Duodenal mucosa (tissue), 2 donors: ENCODE measurements at regions not wholly inside any gene's neighbourhood (a gene's known extent, or its start where the extent isn't known, plus 50 kb on each side); places are given as distances from the start of the nearest gene placed in this dataset.
"Not testable (repeated sequence)": the region's sequence is repeated elsewhere in the genome, so short reads cannot be mapped to it uniquely, and the experiment has no call there.

Source experiments
- H3K27ac ChIP-seq: one replicate; pipeline ENCODE4 v1.7.0; 2013; ENCODE audit warnings: low read depth, low read length
- H3K27me3 ChIP-seq, 2 donors: one replicate each; pipeline ENCODE4 v1.7.0; 2013; ENCODE audit warnings: low read length in 2 of 2, control low read depth in 1 of 2; ENCODE audit not compliant: insufficient read depth in 2 of 2, control insufficient read depth in 1 of 2
- H3K36me3 ChIP-seq, 2 donors: one replicate each; pipeline ENCODE4 v1.7.0; 2013; ENCODE audit warnings: low read length in 2 of 2, control low read depth in 1 of 2; ENCODE audit not compliant: insufficient read depth in 2 of 2, control insufficient read depth in 1 of 2
- H3K4me1 ChIP-seq, 2 donors: one replicate each; pipeline ENCODE4 v1.7.0; 2013; ENCODE audit warnings: low read length in 2 of 2, control low read depth in 1 of 2; ENCODE audit not compliant: insufficient read depth in 2 of 2, control insufficient read depth in 1 of 2
- H3K4me3 ChIP-seq, 2 donors: one replicate each; pipeline ENCODE4 v1.7.0; 2013; ENCODE audit warnings: low read length in 2 of 2, low read depth in 1 of 2
- H3K9ac ChIP-seq, 2 donors: one replicate each; pipeline ENCODE4 v1.7.0; 2013; ENCODE audit warnings: low read length in 2 of 2, low read depth in 1 of 2
- H3K9me3 ChIP-seq, 2 donors: one replicate each; pipeline ENCODE4 v1.7.0; 2013; ENCODE audit warnings: low read length in 2 of 2, control low read depth in 1 of 2; ENCODE audit not compliant: control insufficient read depth in 1 of 2

DNA sequence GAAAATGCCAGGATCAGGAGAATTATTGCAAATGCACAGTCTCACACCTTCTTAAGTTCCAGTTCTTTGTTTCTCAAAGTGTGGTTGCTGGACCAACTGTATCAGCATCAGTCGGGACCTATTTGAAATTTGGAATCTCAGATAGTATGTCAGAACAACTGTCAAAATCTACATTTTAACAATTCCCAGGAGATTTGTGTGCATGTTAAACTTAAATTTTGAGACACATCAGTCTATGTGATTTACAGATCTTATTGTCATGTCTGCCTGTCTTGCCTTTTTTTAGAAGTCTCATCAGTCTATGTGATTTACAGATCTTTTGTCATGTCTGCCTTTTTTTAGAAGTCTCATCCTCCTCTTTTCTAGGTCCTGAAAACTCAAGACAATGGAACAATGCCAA lies 243.6 kb upstream of the MEIS1 start:
- no peaks in the 10 kb centered on the region for H3K4me1 ChIP-seq
- H3K4me3 ChIP-seq, result no peak overlapping the region
- no peaks in the 10 kb centered on the region for H3K36me3 ChIP-seq
- H3K9ac ChIP-seq, result no peak overlapping the region
- no peak overlapping the region for H3K27ac ChIP-seq
- H3K9me3 ChIP-seq, result no peaks in the 10 kb centered on the region
- no peaks in the 10 kb centered on the region for H3K27me3 ChIP-seq

DNA sequence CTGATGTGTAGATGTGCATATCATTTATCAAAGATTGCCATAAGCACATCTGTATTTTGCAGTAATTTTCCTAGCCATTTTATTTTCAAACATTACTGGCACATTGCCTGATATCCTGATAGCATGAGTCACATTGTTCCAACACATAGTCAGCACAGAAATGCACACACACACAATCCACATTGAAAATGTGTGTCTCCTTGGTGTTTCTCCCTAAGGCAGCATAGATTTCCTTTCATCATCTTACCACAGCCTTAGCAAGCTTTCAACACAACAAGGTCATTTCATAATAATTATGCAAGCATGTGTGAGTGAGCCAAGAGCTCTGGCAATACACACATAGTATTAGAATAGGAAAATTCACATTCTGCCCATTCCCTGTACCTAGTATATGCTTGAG lies 245.4 kb upstream of the MEIS1 start:
- H3K4me1 ChIP-seq, result no peaks in the 10 kb centered on the region
- H3K9me3 ChIP-seq, result no peaks in the 10 kb centered on the region
- no peaks in the 10 kb centered on the region for H3K27me3 ChIP-seq
- no peak overlapping the region for H3K27ac ChIP-seq
- no peak overlapping the region for H3K4me3 ChIP-seq
- H3K36me3 ChIP-seq, result no peaks in the 10 kb centered on the region
- no peak overlapping the region for H3K9ac ChIP-seq

DNA sequence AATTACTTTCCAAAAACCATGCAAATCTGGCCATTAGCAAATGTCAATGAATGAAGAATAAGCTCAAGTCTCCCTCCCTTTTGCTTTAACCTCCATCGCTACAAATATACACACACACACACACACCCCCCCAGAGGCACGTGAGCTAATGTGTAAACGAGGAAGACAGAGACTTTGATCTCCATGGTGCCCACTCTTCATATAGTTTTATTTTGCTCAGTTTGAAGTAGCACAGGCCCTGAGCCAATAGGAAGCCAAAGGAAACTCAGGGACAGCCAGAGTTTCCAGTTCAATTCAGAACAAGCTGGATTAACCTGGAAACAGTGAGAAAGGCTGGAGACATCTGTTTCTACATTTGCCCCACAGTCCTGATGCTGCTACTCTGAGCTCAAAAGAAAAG lies 248.4 kb upstream of the MEIS1 start:
- H3K27me3 ChIP-seq, result no peaks in the 10 kb centered on the region
- H3K9ac ChIP-seq, result no peak overlapping the region
- no peaks in the 10 kb centered on the region for H3K36me3 ChIP-seq
- no peaks in the 10 kb centered on the region for H3K9me3 ChIP-seq
- H3K4me3 ChIP-seq, result no peak overlapping the region
- H3K27ac ChIP-seq, result no peak overlapping the region
- no peaks in the 10 kb centered on the region for H3K4me1 ChIP-seq

DNA sequence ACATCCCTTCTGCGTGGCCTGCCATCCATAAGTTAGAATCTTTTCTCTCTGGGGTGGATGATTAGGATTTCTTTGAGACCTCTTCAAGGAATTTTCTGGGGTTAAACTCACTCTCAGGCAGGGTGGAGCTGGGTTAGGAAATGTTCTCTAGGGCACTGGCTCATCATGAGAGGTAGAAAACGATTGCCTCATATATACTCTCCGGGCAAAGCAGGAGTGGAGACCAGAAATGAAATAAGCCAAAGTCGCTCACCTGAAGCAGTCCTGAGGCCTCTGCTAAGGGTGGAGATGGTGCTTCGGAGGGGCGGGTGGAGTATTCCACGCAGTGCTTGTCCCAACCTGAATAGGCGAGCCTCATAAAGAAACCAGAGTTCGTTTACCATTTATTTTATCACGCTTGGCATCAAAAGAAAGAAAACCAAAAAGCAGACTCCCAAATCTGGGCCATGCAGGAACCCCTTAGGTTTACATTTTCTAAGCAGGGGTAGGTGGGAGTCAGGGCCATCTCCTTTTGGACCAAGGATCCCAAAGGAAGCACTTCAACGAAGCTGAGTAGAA lies 249.3 kb upstream of the MEIS1 start:
- Histone ChIP-seq H3K27ac (no peak overlapping the region), H3K9me3 (no peaks in the 10 kb centered on the region), H3K4me3 (no peak overlapping the region), H3K9ac (no peak overlapping the region), H3K27me3 (no peaks in the 10 kb centered on the region), H3K36me3 (no peaks in the 10 kb centered on the region), H3K4me1 (no peaks in the 10 kb centered on the region)

DNA sequence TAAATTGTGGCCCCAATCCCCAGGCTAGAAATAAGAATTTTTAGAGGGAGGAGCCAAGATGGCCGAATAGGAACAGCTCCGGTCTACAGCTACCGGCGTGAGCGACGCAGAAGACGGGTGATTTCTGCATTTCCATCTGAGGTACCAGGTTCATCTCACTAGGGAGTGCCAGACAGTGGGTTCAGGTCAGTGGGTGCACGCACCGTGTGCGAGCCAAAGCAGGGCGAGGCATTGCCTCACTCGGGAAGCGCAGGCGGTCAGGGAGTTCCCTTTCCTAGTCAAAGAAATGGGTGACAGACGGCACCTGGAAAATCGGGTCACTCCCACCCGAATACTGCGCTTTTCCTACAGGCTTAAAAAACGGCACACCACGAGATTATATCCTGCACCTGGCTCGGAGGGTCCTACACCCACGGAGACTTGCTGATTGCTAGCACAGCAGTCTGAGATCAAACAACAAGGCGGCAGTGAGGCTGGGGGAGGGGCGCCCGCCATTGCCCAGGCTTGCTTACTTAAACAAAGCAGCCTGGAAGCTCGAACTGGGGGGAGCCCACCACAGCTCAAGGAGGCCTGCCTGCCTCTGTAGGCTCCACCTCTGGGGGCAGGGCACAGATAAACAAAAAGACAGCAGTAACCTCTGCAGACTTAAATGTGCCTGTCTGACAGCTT lies 257.7 kb upstream of the MEIS1 start:
- not testable (repeated sequence) for H3K4me3 ChIP-seq, H3K4me1 ChIP-seq, H3K27me3 ChIP-seq, H3K36me3 ChIP-seq, H3K27ac ChIP-seq, H3K9ac ChIP-seq, H3K9me3 ChIP-seq

DNA sequence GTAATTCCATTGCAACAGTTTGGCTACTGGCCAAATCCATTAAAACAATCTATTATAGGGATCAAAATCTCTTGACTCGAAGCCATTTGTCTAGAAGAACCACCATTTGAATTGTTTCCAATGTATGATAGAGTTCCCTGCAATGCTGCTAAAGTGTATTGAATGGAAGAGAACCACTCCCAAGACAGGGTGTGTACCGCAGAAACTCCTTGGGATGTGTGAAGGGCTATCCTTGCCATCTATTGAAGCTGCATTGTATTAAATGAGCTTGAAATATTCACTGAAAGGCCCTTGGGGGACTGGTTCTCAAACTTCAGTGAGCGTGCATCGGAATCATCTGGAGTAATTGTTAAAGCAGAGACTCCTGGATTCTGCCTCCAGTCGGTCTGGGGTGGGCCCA lies 260.4 kb upstream of the MEIS1 start:
- no peaks in the 10 kb centered on the region for H3K36me3 ChIP-seq
- H3K27me3 ChIP-seq, result no peaks in the 10 kb centered on the region
- H3K9me3 ChIP-seq, result no peaks in the 10 kb centered on the region
- H3K4me3 ChIP-seq, result no peak overlapping the region
- H3K4me1 ChIP-seq, result no peaks in the 10 kb centered on the region
- no peak overlapping the region for H3K27ac ChIP-seq
- no peak overlapping the region for H3K9ac ChIP-seq

DNA sequence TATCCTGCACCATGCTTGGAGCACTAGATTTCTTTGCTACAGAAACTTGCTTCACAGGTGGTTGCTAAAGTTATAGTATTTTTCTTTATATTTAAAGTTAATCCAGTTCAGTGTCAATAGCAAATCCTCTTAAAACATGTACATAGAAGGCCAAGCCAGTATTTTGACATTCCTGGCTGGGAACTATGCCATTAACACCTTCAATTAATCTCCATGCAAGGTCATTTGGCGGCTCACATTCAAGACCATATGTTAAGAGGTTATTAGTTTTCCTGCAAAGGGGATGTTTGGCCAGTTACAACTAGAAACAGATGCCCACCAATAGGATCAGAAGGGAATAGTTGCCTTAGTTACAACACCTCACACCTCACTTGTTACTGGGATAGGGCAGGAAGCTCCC lies 261.3 kb upstream of the MEIS1 start:
- Histone ChIP-seq H3K36me3 (no peaks in the 10 kb centered on the region), H3K27ac (no peak overlapping the region), H3K4me1 (no peaks in the 10 kb centered on the region), H3K27me3 (no peaks in the 10 kb centered on the region), H3K4me3 (no peak overlapping the region), H3K9me3 (no peaks in the 10 kb centered on the region), H3K9ac (no peak overlapping the region)

DNA sequence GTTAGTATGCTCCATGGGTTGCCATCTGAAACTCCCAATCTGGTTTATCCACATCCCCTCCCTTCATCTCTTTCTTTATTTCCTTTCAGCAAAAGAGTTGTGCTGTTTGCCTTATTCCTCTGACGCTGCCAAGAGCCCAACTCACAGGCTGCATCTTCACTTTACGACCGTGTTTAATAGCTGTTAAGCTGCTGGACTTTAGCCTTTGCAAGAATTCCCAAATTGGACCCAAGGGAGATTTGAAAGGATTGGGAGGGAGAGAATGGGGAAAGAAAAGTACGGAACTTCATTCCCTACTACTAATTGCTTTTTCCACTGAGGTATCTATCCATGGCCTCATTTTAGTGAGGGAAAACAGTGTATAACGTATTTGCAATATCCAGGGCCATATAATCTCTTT lies 263.4 kb upstream of the MEIS1 start:
- H3K36me3 ChIP-seq, result no peaks in the 10 kb centered on the region
- no peaks in the 10 kb centered on the region for H3K9me3 ChIP-seq
- no peak overlapping the region for H3K27ac ChIP-seq
- H3K4me3 ChIP-seq, result no peak overlapping the region
- H3K4me1 ChIP-seq, result no peaks in the 10 kb centered on the region
- H3K9ac ChIP-seq, result no peak overlapping the region
- no peaks in the 10 kb centered on the region for H3K27me3 ChIP-seq

DNA sequence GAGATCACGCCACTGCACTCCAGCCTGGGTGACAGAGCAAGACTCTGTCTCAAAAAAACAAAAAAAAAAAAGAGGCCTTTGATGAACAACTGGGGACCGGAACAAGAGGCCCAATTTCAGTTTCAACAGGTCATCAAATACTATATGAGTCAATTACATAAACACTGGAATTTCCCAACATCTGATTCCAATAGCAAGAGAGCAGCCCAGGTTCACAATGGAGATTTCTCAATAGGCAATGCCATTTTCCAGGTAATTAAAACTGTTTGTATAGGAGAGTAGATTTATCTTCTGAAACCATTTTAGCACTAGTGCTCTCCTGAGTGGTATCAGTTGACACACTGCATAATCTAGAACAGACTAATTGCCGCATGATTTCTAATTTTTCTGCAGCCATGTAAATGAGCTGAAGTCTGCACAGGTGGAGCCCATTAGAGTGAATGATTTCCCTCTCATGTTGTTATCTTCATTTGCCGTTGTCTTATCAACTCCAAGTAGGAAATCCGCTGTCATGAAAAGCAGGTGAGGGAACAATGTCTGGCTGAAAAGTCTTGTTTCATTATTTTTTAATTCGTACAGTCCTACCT lies 264.1 kb upstream of the MEIS1 start:
- Histone ChIP-seq H3K27ac (no peak overlapping the region), H3K9me3 (no peaks in the 10 kb centered on the region), H3K4me1 (no peaks in the 10 kb centered on the region), H3K36me3 (no peaks in the 10 kb centered on the region), H3K4me3 (no peak overlapping the region), H3K27me3 (no peaks in the 10 kb centered on the region), H3K9ac (no peak overlapping the region)

DNA sequence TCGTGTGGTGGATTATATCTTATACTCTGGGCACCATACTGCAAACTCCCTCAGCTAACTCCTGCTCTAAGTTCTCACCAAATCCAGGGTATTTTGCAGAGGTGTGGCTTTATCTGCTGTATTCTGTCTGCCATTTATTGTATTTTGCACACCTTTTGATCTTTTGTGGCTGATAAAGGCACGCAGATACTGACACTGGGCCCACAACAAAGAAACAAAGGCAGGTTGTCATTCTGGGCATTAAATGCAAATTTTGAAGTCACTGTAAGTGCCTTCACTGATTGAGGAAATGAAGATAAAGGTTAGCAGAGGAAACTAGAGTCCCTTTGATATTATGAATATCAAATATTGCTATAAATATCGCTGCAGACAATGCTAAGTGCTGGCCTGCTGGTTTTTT lies 265.8 kb upstream of the MEIS1 start:
- no peak overlapping the region for H3K27ac ChIP-seq
- no peaks in the 10 kb centered on the region for H3K4me1 ChIP-seq
- no peaks in the 10 kb centered on the region for H3K9me3 ChIP-seq
- no peaks in the 10 kb centered on the region for H3K27me3 ChIP-seq
- no peak overlapping the region for H3K4me3 ChIP-seq
- no peak overlapping the region for H3K9ac ChIP-seq
- H3K36me3 ChIP-seq, result no peaks in the 10 kb centered on the region
